H1 (cell line): ENCODE measurements at regions not wholly inside any gene's neighbourhood (a gene's known extent, or its start where the extent isn't known, plus 50 kb on each side); places are given as distances from the start of the nearest gene placed in this dataset.

Experiments used
- ASH2L ChIP-seq: fragments of 200-600, 300-600 bp; sonication (generic); IDR thresholded peaks from one replicate; pipeline ENCODE4 v1.7.1; 2017; ENCODE audit warnings: low read length
- BCL11A ChIP-seq, 2 experiments: IDR thresholded peaks; one replicate each; pipeline ENCODE4 v1.6.1; 2011; ENCODE audit warnings: low read depth in 2 of 2, low read length in 2 of 2, mild to moderate bottlenecking in 2 of 2
- CTCF ChIP-seq, 3 experiments: IDR thresholded peaks; 1 replicate in 2 of 3; 2 replicates in 1 of 3; pipeline versions ENCODE4 v1.5.1 to v1.6.1; 2011; ENCODE audit warnings: low read length in 3 of 3, mild to moderate bottlenecking in 3 of 3, inconsistent platforms in 2 of 3, low read depth in 1 of 3, moderate library complexity in 1 of 3; ENCODE audit not compliant: insufficient read depth in 1 of 3; ENCODE audit errors: control extremely low read depth in 1 of 3
- EGR1 ChIP-seq: IDR thresholded peaks from 2 replicates; pipeline ENCODE4 v1.6.1; 2011; ENCODE audit warnings: low read depth, low read length, borderline replicate concordance
- POU5F1 ChIP-seq: IDR thresholded peaks from 2 replicates; pipeline ENCODE4 v1.6.1; 2011; ENCODE audit warnings: low read depth, mild to moderate bottlenecking, low read length, moderate library complexity
- RBBP5 ChIP-seq: IDR thresholded peaks from 2 replicates; pipeline ENCODE4 v1.7.1; 2012; ENCODE audit warnings: low read depth, mild to moderate bottlenecking, inconsistent platforms, low read length, moderate library complexity, borderline replicate concordance
- SUZ12 ChIP-seq: fragments of 200-600 bp; sonication (generic); IDR thresholded peaks from 2 replicates; pipeline ENCODE4 v1.6.1; 2012; ENCODE audit warnings: mild to moderate bottlenecking, inconsistent platforms, low read length, moderate library complexity, mixed read lengths
- TCF12 ChIP-seq: IDR thresholded peaks from 2 replicates; pipeline ENCODE4 v1.6.1; 2011; ENCODE audit warnings: low read depth, mild to moderate bottlenecking, low read length
- TEAD4 ChIP-seq: IDR thresholded peaks from 2 replicates; pipeline ENCODE4 v1.6.1; 2012; ENCODE audit warnings: low read depth, low read length, inconsistent platforms, mixed read lengths
- TF ChIP-seq, protein P1 (sequence below): fragments of 300-600 bp; sonication (generic); IDR thresholded peaks from 2 replicates; pipeline ENCODE4 v1.7.1; 2012; ENCODE audit warnings: low read length, moderate library complexity, mild to moderate bottlenecking, inconsistent platforms; ENCODE audit not compliant: insufficient replicate concordance

- TF ChIP-seq, protein P1, sequence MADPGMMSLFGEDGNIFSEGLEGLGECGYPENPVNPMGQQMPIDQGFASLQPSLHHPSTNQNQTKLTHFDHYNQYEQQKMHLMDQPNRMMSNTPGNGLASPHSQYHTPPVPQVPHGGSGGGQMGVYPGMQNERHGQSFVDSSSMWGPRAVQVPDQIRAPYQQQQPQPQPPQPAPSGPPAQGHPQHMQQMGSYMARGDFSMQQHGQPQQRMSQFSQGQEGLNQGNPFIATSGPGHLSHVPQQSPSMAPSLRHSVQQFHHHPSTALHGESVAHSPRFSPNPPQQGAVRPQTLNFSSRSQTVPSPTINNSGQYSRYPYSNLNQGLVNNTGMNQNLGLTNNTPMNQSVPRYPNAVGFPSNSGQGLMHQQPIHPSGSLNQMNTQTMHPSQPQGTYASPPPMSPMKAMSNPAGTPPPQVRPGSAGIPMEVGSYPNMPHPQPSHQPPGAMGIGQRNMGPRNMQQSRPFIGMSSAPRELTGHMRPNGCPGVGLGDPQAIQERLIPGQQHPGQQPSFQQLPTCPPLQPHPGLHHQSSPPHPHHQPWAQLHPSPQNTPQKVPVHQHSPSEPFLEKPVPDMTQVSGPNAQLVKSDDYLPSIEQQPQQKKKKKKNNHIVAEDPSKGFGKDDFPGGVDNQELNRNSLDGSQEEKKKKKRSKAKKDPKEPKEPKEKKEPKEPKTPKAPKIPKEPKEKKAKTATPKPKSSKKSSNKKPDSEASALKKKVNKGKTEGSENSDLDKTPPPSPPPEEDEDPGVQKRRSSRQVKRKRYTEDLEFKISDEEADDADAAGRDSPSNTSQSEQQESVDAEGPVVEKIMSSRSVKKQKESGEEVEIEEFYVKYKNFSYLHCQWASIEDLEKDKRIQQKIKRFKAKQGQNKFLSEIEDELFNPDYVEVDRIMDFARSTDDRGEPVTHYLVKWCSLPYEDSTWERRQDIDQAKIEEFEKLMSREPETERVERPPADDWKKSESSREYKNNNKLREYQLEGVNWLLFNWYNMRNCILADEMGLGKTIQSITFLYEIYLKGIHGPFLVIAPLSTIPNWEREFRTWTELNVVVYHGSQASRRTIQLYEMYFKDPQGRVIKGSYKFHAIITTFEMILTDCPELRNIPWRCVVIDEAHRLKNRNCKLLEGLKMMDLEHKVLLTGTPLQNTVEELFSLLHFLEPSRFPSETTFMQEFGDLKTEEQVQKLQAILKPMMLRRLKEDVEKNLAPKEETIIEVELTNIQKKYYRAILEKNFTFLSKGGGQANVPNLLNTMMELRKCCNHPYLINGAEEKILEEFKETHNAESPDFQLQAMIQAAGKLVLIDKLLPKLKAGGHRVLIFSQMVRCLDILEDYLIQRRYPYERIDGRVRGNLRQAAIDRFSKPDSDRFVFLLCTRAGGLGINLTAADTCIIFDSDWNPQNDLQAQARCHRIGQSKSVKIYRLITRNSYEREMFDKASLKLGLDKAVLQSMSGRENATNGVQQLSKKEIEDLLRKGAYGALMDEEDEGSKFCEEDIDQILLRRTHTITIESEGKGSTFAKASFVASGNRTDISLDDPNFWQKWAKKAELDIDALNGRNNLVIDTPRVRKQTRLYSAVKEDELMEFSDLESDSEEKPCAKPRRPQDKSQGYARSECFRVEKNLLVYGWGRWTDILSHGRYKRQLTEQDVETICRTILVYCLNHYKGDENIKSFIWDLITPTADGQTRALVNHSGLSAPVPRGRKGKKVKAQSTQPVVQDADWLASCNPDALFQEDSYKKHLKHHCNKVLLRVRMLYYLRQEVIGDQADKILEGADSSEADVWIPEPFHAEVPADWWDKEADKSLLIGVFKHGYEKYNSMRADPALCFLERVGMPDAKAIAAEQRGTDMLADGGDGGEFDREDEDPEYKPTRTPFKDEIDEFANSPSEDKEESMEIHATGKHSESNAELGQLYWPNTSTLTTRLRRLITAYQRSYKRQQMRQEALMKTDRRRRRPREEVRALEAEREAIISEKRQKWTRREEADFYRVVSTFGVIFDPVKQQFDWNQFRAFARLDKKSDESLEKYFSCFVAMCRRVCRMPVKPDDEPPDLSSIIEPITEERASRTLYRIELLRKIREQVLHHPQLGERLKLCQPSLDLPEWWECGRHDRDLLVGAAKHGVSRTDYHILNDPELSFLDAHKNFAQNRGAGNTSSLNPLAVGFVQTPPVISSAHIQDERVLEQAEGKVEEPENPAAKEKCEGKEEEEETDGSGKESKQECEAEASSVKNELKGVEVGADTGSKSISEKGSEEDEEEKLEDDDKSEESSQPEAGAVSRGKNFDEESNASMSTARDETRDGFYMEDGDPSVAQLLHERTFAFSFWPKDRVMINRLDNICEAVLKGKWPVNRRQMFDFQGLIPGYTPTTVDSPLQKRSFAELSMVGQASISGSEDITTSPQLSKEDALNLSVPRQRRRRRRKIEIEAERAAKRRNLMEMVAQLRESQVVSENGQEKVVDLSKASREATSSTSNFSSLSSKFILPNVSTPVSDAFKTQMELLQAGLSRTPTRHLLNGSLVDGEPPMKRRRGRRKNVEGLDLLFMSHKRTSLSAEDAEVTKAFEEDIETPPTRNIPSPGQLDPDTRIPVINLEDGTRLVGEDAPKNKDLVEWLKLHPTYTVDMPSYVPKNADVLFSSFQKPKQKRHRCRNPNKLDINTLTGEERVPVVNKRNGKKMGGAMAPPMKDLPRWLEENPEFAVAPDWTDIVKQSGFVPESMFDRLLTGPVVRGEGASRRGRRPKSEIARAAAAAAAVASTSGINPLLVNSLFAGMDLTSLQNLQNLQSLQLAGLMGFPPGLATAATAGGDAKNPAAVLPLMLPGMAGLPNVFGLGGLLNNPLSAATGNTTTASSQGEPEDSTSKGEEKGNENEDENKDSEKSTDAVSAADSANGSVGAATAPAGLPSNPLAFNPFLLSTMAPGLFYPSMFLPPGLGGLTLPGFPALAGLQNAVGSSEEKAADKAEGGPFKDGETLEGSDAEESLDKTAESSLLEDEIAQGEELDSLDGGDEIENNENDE: no peak
- TF ChIP-seq TEAD4 (no peak), RBBP5 (no peak), ASH2L (no peak), EGR1 (no peak), BCL11A (IDR thresholded peaks at IDR 0.05; ENCODE audit: low read depth in 2 of 2, low read length in 2 of 2) (no peak), TCF12 (no peak), POU5F1 (no peak), CTCF (IDR thresholded peaks at IDR 0.05; ENCODE audit: control extremely low read depth in 1 of 3, insufficient read depth in 1 of 3, low read depth in 1 of 3, low read length in 3 of 3) (no peak), SUZ12 (no peak)
These were observed 295.7 kb downstream of the SETD4 start (continued) for GRCh38 chr21:35764586-35764985.
